GM23338 (cell line): ENCODE measurements at regions not wholly inside any gene's neighbourhood (a gene's known extent, or its start where the extent isn't known, plus 50 kb on each side); places are given as distances from the start of the nearest gene placed in this dataset.

ENCODE experiments used
- ATAC-seq: fragments of 200-7000 bp; cut with Tn5 transposase; 3 replicates; pipeline ENCODE4 v1.9.1; 2020
- DNase-seq: peaks from one replicate; pipeline ENCODE4 v3.0.0-alpha.2; 2015; ENCODE audit warnings: low spot score
- H2AFZ ChIP-seq: fragments of 200-600 bp; sonication (generic); 2 replicates; pipeline ENCODE4 v1.8.0; 2016; ENCODE audit warnings: antibody characterized with exemption, mild to moderate bottlenecking, moderate library complexity
- H3F3A ChIP-seq: fragments of 200-600 bp; sonication (generic); replicated peaks from 2 replicates; pipeline ENCODE4 v1.8.0; 2017; ENCODE audit warnings: antibody characterized with exemption, mixed run types, low read depth
- H3K27ac ChIP-seq: fragments of 200-600 bp; sonication (generic); 2 replicates; pipeline ENCODE4 v1.6.1; 2016; ENCODE audit warnings: low read depth
- H3K27me3 ChIP-seq: fragments of 200-600 bp; sonication (generic); 2 replicates; pipeline ENCODE4 v1.8.0; 2016; ENCODE audit warnings: mild to moderate bottlenecking, mixed run types, moderate library complexity; ENCODE audit not compliant: insufficient read depth
- H3K36me3 ChIP-seq: fragments of 200-600 bp; sonication (generic); 2 replicates; pipeline ENCODE4 v1.8.0; 2016; ENCODE audit warnings: mild to moderate bottlenecking; ENCODE audit not compliant: insufficient read depth
- H3K4me1 ChIP-seq: fragments of 200-600 bp; sonication (generic); 2 replicates; pipeline ENCODE4 v1.8.0; 2016; ENCODE audit warnings: mild to moderate bottlenecking, moderate library complexity; ENCODE audit not compliant: insufficient read depth
- H3K4me2 ChIP-seq: fragments of 200-600 bp; sonication (generic); 2 replicates; pipeline ENCODE4 v1.7.1; 2017; ENCODE audit warnings: mixed run types
- H3K4me3 ChIP-seq: fragments of 200-600 bp; sonication (generic); 2 replicates; pipeline ENCODE4 v1.6.1; 2016; ENCODE audit warnings: mixed run types
- H3K79me2 ChIP-seq: fragments of 200-600 bp; sonication (generic); replicated peaks from 2 replicates; pipeline ENCODE4 v1.8.0; 2017; ENCODE audit warnings: mild to moderate bottlenecking; ENCODE audit not compliant: insufficient read depth
- H3K9me2 ChIP-seq: fragments of 200-600 bp; sonication (generic); 2 replicates; pipeline ENCODE4 v1.8.0; 2017; ENCODE audit not compliant: insufficient read depth
- H4K20me1 ChIP-seq: fragments of 200-600 bp; sonication (generic); replicated peaks from 2 replicates; pipeline ENCODE4 v1.8.0; 2017; ENCODE audit warnings: mild to moderate bottlenecking; ENCODE audit not compliant: insufficient read depth
- H3K27ac Mint-ChIP-seq: 2 replicates; pipeline ENCODE4 v1.8.0; 2020; ENCODE audit warnings: inconsistent platforms, mild to moderate bottlenecking, moderate library complexity, mixed read lengths
- H3K27me3 Mint-ChIP-seq: 3 replicates; pipeline ENCODE4 v1.8.0; 2022; ENCODE audit warnings: low read depth, mild to moderate bottlenecking, moderate library complexity, mixed read lengths, inconsistent platforms; ENCODE audit not compliant: insufficient read depth, poor library complexity
- H3K36me3 Mint-ChIP-seq: 3 replicates; pipeline ENCODE4 v1.8.0; 2021; ENCODE audit warnings: low read depth, mild to moderate bottlenecking, inconsistent platforms, moderate library complexity, mixed read lengths
- H3K4me1 Mint-ChIP-seq: 3 replicates; pipeline ENCODE4 v1.8.0; 2020; ENCODE audit warnings: mild to moderate bottlenecking, inconsistent platforms, mixed read lengths
- H3K4me3 Mint-ChIP-seq: 3 replicates; pipeline ENCODE4 v1.8.0; 2021; ENCODE audit warnings: moderate library complexity, mild to moderate bottlenecking, inconsistent platforms, mixed read lengths
- H3K9me3 Mint-ChIP-seq: 3 replicates; pipeline ENCODE4 v1.8.0; 2020; ENCODE audit warnings: moderate library complexity, mild to moderate bottlenecking, inconsistent platforms, mixed read lengths
- CREB1 ChIP-seq: fragments of 250-450 bp; sonication (Bioruptor Pico); IDR thresholded peaks from 2 replicates; pipeline ENCODE4 v1.5.0; 2020; ENCODE audit warnings: low read depth, mild to moderate bottlenecking, moderate library complexity
- CTCF ChIP-seq, 2 experiments: fragments of 200-600 bp in 1 of 2; sonication (generic) in 1 of 2; conservative IDR thresholded peaks; 2 replicates each; pipeline versions ENCODE4 v1.5.1 to v1.6.1; 2016 to 2017; ENCODE audit warnings: antibody characterized with exemption in 2 of 2, low read depth in 2 of 2, mild to moderate bottlenecking in 2 of 2, moderate library complexity in 1 of 2
- ETS1 ChIP-seq: IDR thresholded peaks from 2 replicates; pipeline ENCODE4 v1.6.1; 2016; ENCODE audit warnings: antibody characterized with exemption
- NANOG ChIP-seq: IDR thresholded peaks from 2 replicates; pipeline ENCODE4 v1.6.1; 2016; ENCODE audit warnings: antibody characterized with exemption, borderline replicate concordance
- POLR2AphosphoS5 ChIP-seq: IDR thresholded peaks from 2 replicates; pipeline ENCODE4 v1.6.1; 2016; ENCODE audit warnings: antibody characterized with exemption, low read depth
- REST ChIP-seq: IDR thresholded peaks from one replicate; pipeline ENCODE4 v1.6.1; 2018; ENCODE audit warnings: antibody characterized with exemption; ENCODE audit not compliant: unreplicated experiment
- STAT1 ChIP-seq: IDR thresholded peaks from one replicate; pipeline ENCODE4 v1.6.1; 2016; ENCODE audit warnings: antibody characterized with exemption; ENCODE audit not compliant: unreplicated experiment
- ZNF114 ChIP-seq: fragments of 250-450 bp; sonication (Bioruptor Pico); IDR thresholded peaks from 2 replicates; pipeline ENCODE4 v1.5.0; 2020; ENCODE audit warnings: mild to moderate bottlenecking, moderate library complexity
- ZNF462 ChIP-seq: fragments of 250-450 bp; sonication (Bioruptor Pico); IDR thresholded peaks from 2 replicates; pipeline ENCODE4 v1.5.0; 2020; ENCODE audit warnings: mild to moderate bottlenecking, moderate library complexity

- TF ChIP-seq ZNF462 (CRISPR knock-in tag) (no peak), CREB1 (CRISPR knock-in tag) (no peak), ZNF114 (CRISPR knock-in tag) (no peak), STAT1 (no peak), NANOG (no peak), POLR2AphosphoS5 (no peak), ETS1 (no peak), REST (no peak), CTCF (conservative IDR thresholded peaks at IDR 0.05; ENCODE audit: low read depth in 2 of 2) (no peak)
- no peak overlapping the region for H2AFZ ChIP-seq
Observed at GRCh38 chr12:41731061-41731460, 413.6 kb downstream of the GXYLT1 start.

More at GRCh38 chr12:41731061-41731460, 413.6 kb downstream of the GXYLT1 start:
- DNase-seq = no peak
- peaks cover 5% of the 10 kb centered on the region; the same call in 2 of the 3 replicates for H3K9me3 Mint-ChIP-seq
- peaks cover 9% of the 10 kb centered on the region for H3K4me1 Mint-ChIP-seq
- no peaks in the 10 kb centered on the region for H3F3A ChIP-seq
- H3K27me3 ChIP-seq = no peaks in the 10 kb centered on the region
- H3K4me3 Mint-ChIP-seq = no peak overlapping the region
- H3K27ac Mint-ChIP-seq = no peak overlapping the region
- ATAC-seq = no peak
- H3K9me2 ChIP-seq = 0 out of 2 replicates have a peak, but pooled peaks cover 4% of the 10 kb centered on the region
- no peaks in the 10 kb centered on the region for H3K36me3 ChIP-seq
- no peak overlapping the region for H3K4me3 ChIP-seq
- H3K79me2 ChIP-seq = no peaks in the 10 kb centered on the region
- H3K4me1 ChIP-seq = no peaks in the 10 kb centered on the region
- no peaks in the 10 kb centered on the region for H3K36me3 Mint-ChIP-seq
- H3K27me3 Mint-ChIP-seq = no peaks in the 10 kb centered on the region
- no peak overlapping the region for H3K27ac ChIP-seq
- H3K4me2 ChIP-seq = no peak overlapping the region
- no peaks in the 10 kb centered on the region for H4K20me1 ChIP-seq
